Astrocyte (in vitro differentiated cells and primary cell): ENCODE measurements at regions not wholly inside any gene's neighbourhood (a gene's known extent, or its start where the extent isn't known, plus 50 kb on each side); places are given as distances from the start of the nearest gene placed in this dataset.

ENCODE experiments used
- CTCF ChIP-seq: IDR thresholded peaks from 2 replicates; pipeline ENCODE4 v1.5.1; 2011; ENCODE audit warnings: low read depth, mild to moderate bottlenecking, inconsistent platforms, low read length, moderate library complexity; ENCODE audit not compliant: insufficient read depth
- EZH2 ChIP-seq: IDR thresholded peaks from 2 replicates; pipeline ENCODE4 v1.6.1; 2012; ENCODE audit warnings: mild to moderate bottlenecking, low read length, inconsistent platforms; ENCODE audit not compliant: insufficient read depth

GRCh38 chr3:157713101-157713500 is 209.9 kb upstream of the VEPH1 start:
- TF ChIP-seq CTCF (no peak), EZH2 (no peak)
